ENCODE measurements at regions not wholly inside any gene's neighbourhood (a gene's known extent, or its start where the extent isn't known, plus 50 kb on each side); places are given as distances from the start of the nearest gene placed in this dataset.
A peak's percentile ranks its signal among the peaks of the same experiment; 100 is the strongest.
"Not testable (repeated sequence)": the region's sequence is repeated elsewhere in the genome, so short reads cannot be mapped to it uniquely, and the experiment has no call there.

- ATAC-seq (no peak), DNase-seq (no peak)
- intact Hi-C loops (cut with DNase I, micrococcal nuclease), result no loop called here
- H3K9me3 ChIP-seq, result no peaks in the 10 kb centered on the region
- H3K4me3 ChIP-seq, result no peak overlapping the region
- no peaks in the 10 kb centered on the region for H3K36me3 ChIP-seq (ENCODE audit: low read depth)
- no peak for TF ChIP-seq CTCF (IDR thresholded peaks at IDR 0.05)
- H3K4me1 ChIP-seq (ENCODE audit: low read depth), result no peaks in the 10 kb centered on the region
Observed at GRCh38 chr2:175806570-175806969, 195.5 kb downstream of the LNPK start.

DNA sequence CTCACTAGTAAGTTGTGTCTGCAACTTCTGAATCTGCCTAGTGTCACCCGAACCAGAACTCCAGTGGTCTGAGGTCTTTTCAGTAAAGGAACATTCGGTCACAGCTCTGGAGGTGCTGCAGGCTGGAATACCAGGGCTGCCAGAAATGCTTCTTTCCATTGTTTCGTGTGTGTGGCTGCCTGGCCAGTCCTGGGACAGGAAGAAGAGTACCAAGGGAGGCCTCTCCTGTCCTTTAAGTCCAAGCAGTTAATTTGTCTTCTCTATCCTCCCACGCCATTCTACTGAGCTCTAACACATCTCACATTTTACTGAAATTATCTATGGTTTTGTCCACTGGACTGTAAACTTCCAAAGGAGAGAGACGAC, 196.0 kb downstream of the LNPK start:
- no peak for TF ChIP-seq CTCF (IDR thresholded peaks at IDR 0.05)
- no peak for DNase-seq
- H3K4me1 ChIP-seq (ENCODE audit: low read depth), result no peaks in the 10 kb centered on the region
- intact Hi-C loops (cut with DNase I, micrococcal nuclease), result no loop called here
- no peak for ATAC-seq
- no peak overlapping the region for H3K4me3 ChIP-seq
- H3K36me3 ChIP-seq (ENCODE audit: low read depth), result no peaks in the 10 kb centered on the region
- no peaks in the 10 kb centered on the region for H3K9me3 ChIP-seq

- intact Hi-C loops (cut with DNase I, micrococcal nuclease), result no loop called here
- H3K4me3 ChIP-seq, result no peak overlapping the region
- DNase-seq, result peak in 1 of 3 donors; percentile 19
- no peak for TF ChIP-seq CTCF (IDR thresholded peaks at IDR 0.05)
- H3K4me1 ChIP-seq (ENCODE audit: low read depth), result no peaks in the 10 kb centered on the region
- peak; percentile 99 for ATAC-seq
- H3K36me3 ChIP-seq (ENCODE audit: low read depth), result no peaks in the 10 kb centered on the region
- no peaks in the 10 kb centered on the region for H3K9me3 ChIP-seq
Observed at GRCh38 chr2:175805442-175806124, 196.5 kb downstream of the LNPK start.

- ATAC-seq (no peak), DNase-seq (no peak)
- H3K4me1 ChIP-seq (ENCODE audit: low read depth), result no peaks in the 10 kb centered on the region
- H3K36me3 ChIP-seq (ENCODE audit: low read depth), result no peaks in the 10 kb centered on the region
- no peaks in the 10 kb centered on the region for H3K9me3 ChIP-seq
- no peak for TF ChIP-seq CTCF (IDR thresholded peaks at IDR 0.05)
- H3K4me3 ChIP-seq, result no peak overlapping the region
- intact Hi-C loops (cut with DNase I, micrococcal nuclease), result no loop called here
Observed at GRCh38 chr2:175804122-175804521, 197.9 kb downstream of the LNPK start.

- DNase-seq; intact Hi-C loops (cut with DNase I, micrococcal nuclease); H3K4me3 ChIP-seq; H3K36me3 ChIP-seq (ENCODE audit: low read depth); H3K4me1 ChIP-seq (ENCODE audit: low read depth); ATAC-seq: not testable (repeated sequence)
- peaks cover 15% of the 10 kb centered on the region for H3K9me3 ChIP-seq
Observed at GRCh38 chr2:175796422-175796821, 205.6 kb downstream of the LNPK start.

DNA sequence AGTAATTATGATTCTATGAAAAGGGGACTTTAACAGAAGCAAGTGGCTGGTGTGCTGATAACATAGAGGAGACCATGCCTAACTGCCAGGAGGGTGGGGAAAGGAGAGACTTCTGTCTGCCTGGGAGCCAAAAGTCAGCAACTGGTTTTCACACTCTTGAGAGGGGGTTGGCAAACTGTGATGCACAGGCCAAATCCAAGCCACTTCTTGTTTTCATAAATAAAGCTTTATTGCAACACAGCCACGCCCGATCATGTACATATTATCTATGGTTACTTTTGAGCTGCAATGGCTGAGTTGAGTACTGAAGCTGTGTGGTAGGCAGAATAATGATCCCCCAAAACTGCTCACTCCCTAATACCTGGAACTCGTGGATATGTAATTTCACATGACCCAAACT, 208.4 kb downstream of the LNPK start:
- intact Hi-C loops (cut with DNase I, micrococcal nuclease), result no loop called here
- H3K4me1 ChIP-seq (ENCODE audit: low read depth), result no peaks in the 10 kb centered on the region
- H3K9me3 ChIP-seq, result peaks cover 15% of the 10 kb centered on the region
- no peak overlapping the region for H3K4me3 ChIP-seq
- DNase-seq (no peak), ATAC-seq (no peak)
- no peak for TF ChIP-seq CTCF (IDR thresholded peaks at IDR 0.05)
- no peaks in the 10 kb centered on the region for H3K36me3 ChIP-seq (ENCODE audit: low read depth)

Data from mucosa of descending colon (tissue), 3 donors.